Vagina (tissue), 2 donors: ENCODE measurements at regions not wholly inside any gene's neighbourhood (a gene's known extent, or its start where the extent isn't known, plus 50 kb on each side); places are given as distances from the start of the nearest gene placed in this dataset.

Source experiments
- POLR2A ChIP-seq, 2 donors: fragments of 450-650 bp; IDR thresholded peaks; one replicate each; pipeline ENCODE4 v1.6.1; 2017; ENCODE audit warnings: antibody characterized with exemption in 2 of 2, mild to moderate bottlenecking in 2 of 2, moderate library complexity in 2 of 2
- POLR2AphosphoS5 ChIP-seq, 2 donors: sonication (generic); formaldehyde crosslinking; IDR thresholded peaks; one replicate each; pipeline ENCODE4 v1.9.0; 2017; ENCODE audit warnings: antibody characterized with exemption in 2 of 2, mild to moderate bottlenecking in 2 of 2, low read depth in 1 of 2; ENCODE audit not compliant: insufficient read depth in 1 of 2

GRCh38 chr14:95033031-95033430 lies 124.3 kb downstream of the DICER1 start:
- TF ChIP-seq POLR2A (IDR thresholded peaks at IDR 0.05) (no peak), POLR2AphosphoS5 (IDR thresholded peaks at IDR 0.05; ENCODE audit: insufficient read depth in 1 of 2, low read depth in 1 of 2) (no peak)
